Calu3 (cell line): ENCODE measurements at regions not wholly inside any gene's neighbourhood (a gene's known extent, or its start where the extent isn't known, plus 50 kb on each side); places are given as distances from the start of the nearest gene placed in this dataset.

Experiments used
- BruUV-seq: library from RNA; stranded (reverse); fragments of 400-500 nt; replicated peaks from 2 replicates; lab custom pipeline; 2021; lab: Mats Ljungman, UMichigan
- CTCF ChIA-PET: fragments of 300-600 bp; sonication (Branson Sonifier 250); formaldehyde crosslinking; loops from one replicate; lab custom pipeline; 2022; ENCODE audit warnings: antibody characterized with exemption; lab: Charles Lee
- DNase-seq: peaks from one replicate; pipeline ENCODE4 v3.0.0; 2022
- H3K27ac Mint-ChIP-seq: one replicate; pipeline ENCODE4 v1.8.0; 2022; ENCODE audit warnings: mixed read lengths; ENCODE audit not compliant: unreplicated experiment
- H3K27me3 Mint-ChIP-seq: one replicate; pipeline ENCODE4 v1.8.0; 2022; ENCODE audit warnings: mixed read lengths; ENCODE audit not compliant: unreplicated experiment
- H3K36me3 Mint-ChIP-seq: one replicate; pipeline ENCODE4 v1.8.0; 2022; ENCODE audit warnings: mild to moderate bottlenecking, moderate library complexity, mixed read lengths; ENCODE audit not compliant: insufficient read depth, unreplicated experiment
- H3K4me1 Mint-ChIP-seq: one replicate; pipeline ENCODE4 v1.8.0; 2022; ENCODE audit warnings: mild to moderate bottlenecking, low read depth, mixed read lengths; ENCODE audit not compliant: unreplicated experiment
- H3K4me3 Mint-ChIP-seq: one replicate; pipeline ENCODE4 v1.8.0; 2022; ENCODE audit warnings: mild to moderate bottlenecking, low read depth, moderate library complexity, mixed read lengths; ENCODE audit not compliant: unreplicated experiment
- H3K9me3 Mint-ChIP-seq: one replicate; pipeline ENCODE4 v1.8.0; 2022; ENCODE audit warnings: low read depth, mixed read lengths; ENCODE audit not compliant: unreplicated experiment
- intact Hi-C: fragments of 100-400 bp; cut with micrococcal nuclease; formaldehyde crosslinking; loops from one replicate; pipeline ENCODE4 v1.10.0; 2022; ENCODE audit not compliant: unreplicated experiment
- TF ChIP-seq, protein P1 (sequence below): fragments of 200-600 bp; IDR thresholded peaks from one replicate; pipeline ENCODE4 v1.8.0; 2022; ENCODE audit warnings: antibody characterized with exemption; ENCODE audit not compliant: unreplicated experiment

DNA sequence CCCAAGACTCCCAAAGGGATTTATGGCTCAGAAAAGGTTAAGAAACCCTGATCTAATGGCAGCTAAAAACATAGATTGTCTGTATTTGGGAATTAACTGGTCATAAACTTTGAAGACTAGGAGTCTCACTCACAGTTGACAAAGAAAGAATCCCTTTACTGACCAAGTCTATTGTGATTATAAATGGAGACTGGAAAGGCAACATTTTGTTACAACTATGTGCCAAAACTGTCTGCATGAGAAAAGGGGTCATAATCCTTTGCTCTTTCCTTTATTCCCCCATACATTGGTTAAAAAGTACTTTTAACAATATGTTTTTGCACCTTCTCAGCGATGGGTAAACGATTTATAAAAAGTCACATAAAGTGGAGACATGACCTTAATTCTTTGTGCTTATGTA lies 206.9 kb upstream of the MAP3K7 start:
- intact Hi-C loops = no loop called here
- H3K4me1 Mint-ChIP-seq = no peaks in the 10 kb centered on the region
- no peaks in the 10 kb centered on the region for H3K9me3 Mint-ChIP-seq
- no TSS peak for BruUV-seq
- no peak overlapping the region for H3K4me3 Mint-ChIP-seq
- H3K36me3 Mint-ChIP-seq = no peaks in the 10 kb centered on the region
- no peaks in the 10 kb centered on the region for H3K27me3 Mint-ChIP-seq
- TF ChIP-seq, protein P1, sequence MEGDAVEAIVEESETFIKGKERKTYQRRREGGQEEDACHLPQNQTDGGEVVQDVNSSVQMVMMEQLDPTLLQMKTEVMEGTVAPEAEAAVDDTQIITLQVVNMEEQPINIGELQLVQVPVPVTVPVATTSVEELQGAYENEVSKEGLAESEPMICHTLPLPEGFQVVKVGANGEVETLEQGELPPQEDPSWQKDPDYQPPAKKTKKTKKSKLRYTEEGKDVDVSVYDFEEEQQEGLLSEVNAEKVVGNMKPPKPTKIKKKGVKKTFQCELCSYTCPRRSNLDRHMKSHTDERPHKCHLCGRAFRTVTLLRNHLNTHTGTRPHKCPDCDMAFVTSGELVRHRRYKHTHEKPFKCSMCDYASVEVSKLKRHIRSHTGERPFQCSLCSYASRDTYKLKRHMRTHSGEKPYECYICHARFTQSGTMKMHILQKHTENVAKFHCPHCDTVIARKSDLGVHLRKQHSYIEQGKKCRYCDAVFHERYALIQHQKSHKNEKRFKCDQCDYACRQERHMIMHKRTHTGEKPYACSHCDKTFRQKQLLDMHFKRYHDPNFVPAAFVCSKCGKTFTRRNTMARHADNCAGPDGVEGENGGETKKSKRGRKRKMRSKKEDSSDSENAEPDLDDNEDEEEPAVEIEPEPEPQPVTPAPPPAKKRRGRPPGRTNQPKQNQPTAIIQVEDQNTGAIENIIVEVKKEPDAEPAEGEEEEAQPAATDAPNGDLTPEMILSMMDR = no peak
- no peak for DNase-seq
- H3K27ac Mint-ChIP-seq = no peak overlapping the region
- CTCF ChIA-PET = no interaction called here

DNA sequence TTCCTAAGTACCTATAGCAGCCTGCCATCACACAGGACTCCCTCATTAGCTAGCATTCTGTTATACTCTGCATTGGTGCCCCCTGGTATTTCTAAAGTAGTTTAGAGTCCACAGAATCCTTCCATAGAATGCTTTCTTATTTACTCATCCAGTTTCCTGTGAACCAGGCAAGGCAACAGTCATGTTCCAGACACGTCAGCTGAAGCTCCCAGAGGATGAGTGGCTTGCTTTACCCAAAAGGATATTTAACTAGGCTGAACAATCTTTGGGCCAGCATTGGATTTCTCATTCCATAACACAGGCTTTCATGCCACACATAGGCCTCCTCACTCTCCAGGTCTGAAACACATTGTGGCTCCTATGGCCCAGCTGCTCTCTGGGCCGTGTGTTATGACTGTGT lies 203.8 kb upstream of the MAP3K7 start:
- no peak overlapping the region for H3K27ac Mint-ChIP-seq
- no peaks in the 10 kb centered on the region for H3K9me3 Mint-ChIP-seq
- no TSS peak for BruUV-seq
- H3K36me3 Mint-ChIP-seq = no peaks in the 10 kb centered on the region
- intact Hi-C loops = no loop called here
- TF ChIP-seq, protein P1 = no peak
- no peak for DNase-seq
- no peaks in the 10 kb centered on the region for H3K27me3 Mint-ChIP-seq
- CTCF ChIA-PET = no interaction called here
- H3K4me1 Mint-ChIP-seq = no peaks in the 10 kb centered on the region
- no peak overlapping the region for H3K4me3 Mint-ChIP-seq

DNA sequence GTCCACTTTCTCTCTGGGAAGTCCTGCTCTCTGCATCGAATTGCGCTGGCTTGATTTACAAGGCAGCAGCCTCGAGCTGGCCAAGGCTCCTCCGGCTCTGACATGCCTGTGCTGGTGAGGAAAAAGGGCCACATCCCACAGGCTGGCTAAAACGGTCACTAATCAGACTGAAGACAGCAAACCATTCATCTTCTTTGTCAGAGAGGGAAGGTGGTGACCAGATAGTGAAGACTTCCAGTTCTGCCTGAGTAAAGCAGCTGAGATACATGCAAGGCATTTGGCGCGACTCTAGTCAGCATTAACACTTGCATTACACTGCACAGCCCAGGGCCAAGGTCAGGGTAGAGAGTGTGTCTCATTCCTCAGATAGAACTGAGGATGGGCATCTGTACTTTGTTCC lies 203.2 kb upstream of the MAP3K7 start:
- H3K36me3 Mint-ChIP-seq = no peaks in the 10 kb centered on the region
- no peak for DNase-seq
- H3K27me3 Mint-ChIP-seq = no peaks in the 10 kb centered on the region
- no TSS peak for BruUV-seq
- CTCF ChIA-PET = no interaction called here
- H3K9me3 Mint-ChIP-seq = no peaks in the 10 kb centered on the region
- no peaks in the 10 kb centered on the region for H3K4me1 Mint-ChIP-seq
- no peak overlapping the region for H3K27ac Mint-ChIP-seq
- intact Hi-C loops = no loop called here
- H3K4me3 Mint-ChIP-seq = no peak overlapping the region
- TF ChIP-seq, protein P1 = no peak

DNA sequence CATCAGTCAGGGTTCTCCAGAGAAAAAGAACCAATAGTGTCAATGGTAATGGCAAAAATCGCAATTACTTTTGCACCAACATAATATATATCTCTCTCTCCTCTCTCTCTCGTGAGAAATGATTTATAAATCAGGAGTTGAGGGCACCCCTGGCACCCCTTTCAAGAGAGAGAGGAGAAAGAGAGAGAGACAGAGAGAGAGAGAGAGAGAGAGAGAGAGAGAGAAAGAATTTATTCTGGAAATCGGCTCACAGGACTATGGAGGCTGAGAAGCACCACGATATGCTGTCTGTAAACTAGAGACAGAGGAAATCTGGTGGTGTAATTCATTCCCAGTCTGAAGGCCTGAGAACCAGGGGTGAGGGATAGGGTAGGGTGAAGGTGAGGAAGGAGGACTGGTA lies 201.9 kb upstream of the MAP3K7 start:
- TF ChIP-seq, protein P1 = no peak
- intact Hi-C loops = no loop called here
- CTCF ChIA-PET = no interaction called here
- no TSS peak for BruUV-seq
- H3K27ac Mint-ChIP-seq = no peak overlapping the region
- no peaks in the 10 kb centered on the region for H3K9me3 Mint-ChIP-seq
- no peaks in the 10 kb centered on the region for H3K27me3 Mint-ChIP-seq
- DNase-seq = no peak
- H3K4me3 Mint-ChIP-seq = no peak overlapping the region
- no peaks in the 10 kb centered on the region for H3K36me3 Mint-ChIP-seq
- H3K4me1 Mint-ChIP-seq = no peaks in the 10 kb centered on the region

DNA sequence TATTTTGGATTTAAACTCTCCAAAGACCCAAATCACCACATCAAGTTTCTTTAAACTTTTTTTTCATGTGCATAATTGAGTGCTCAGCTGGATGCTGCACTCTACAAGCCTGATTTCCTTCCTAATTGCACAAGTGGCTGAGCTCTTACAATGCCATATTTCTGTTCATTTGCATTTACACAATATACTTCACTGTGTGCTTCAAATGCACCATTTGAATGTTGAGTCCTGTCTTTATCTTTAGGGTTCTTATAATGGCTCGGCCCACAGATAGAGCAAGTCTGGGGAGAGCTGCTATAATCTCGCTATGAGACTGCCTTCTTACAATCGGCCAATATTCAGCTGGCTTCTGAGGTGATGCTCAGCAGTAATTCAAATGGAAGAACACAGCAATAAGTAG lies 200.6 kb upstream of the MAP3K7 start:
- TF ChIP-seq, protein P1 = no peak
- Mint-ChIP-seq H3K9me3 (no peaks in the 10 kb centered on the region), H3K27me3 (no peaks in the 10 kb centered on the region), H3K4me1 (no peaks in the 10 kb centered on the region), H3K27ac (no peak overlapping the region), H3K4me3 (no peak overlapping the region), H3K36me3 (no peaks in the 10 kb centered on the region)
- intact Hi-C loops = no loop called here
- CTCF ChIA-PET = interaction anchor here (0.7 kb wide), 1 partner anchor 19 kb away, joined by 3 read pairs; no protein-coding TSS in a partner anchor
- no TSS peak for BruUV-seq
- DNase-seq = no peak
